Ascending aorta (tissue), 2 donors: ENCODE measurements at regions not wholly inside any gene's neighbourhood (a gene's known extent, or its start where the extent isn't known, plus 50 kb on each side); places are given as distances from the start of the nearest gene placed in this dataset.

Experiments used
- DNase-seq, 2 donors: peaks; one replicate each; pipeline ENCODE4 v3.0.0-alpha.2; 2019; ENCODE audit warnings: low spot score in 2 of 2
- H3K27ac ChIP-seq, 2 donors: fragments of 200-600 bp; sonication (generic); one replicate each; pipeline ENCODE4 v1.5.1; 2016 to 2017; ENCODE audit warnings: mild to moderate bottlenecking in 1 of 2
- H3K27me3 ChIP-seq: fragments of 200-600 bp; sonication (generic); one replicate; pipeline ENCODE4 v1.5.1; 2017
- H3K36me3 ChIP-seq, 2 donors: fragments of 200-600 bp; sonication (generic); one replicate each; pipeline ENCODE4 v1.5.1; 2016
- H3K4me1 ChIP-seq, 2 donors: fragments of 200-600 bp; sonication (generic); one replicate each; pipeline ENCODE4 v1.5.1; 2016 to 2017; ENCODE audit warnings: mild to moderate bottlenecking in 1 of 2
- H3K4me3 ChIP-seq, 2 donors: fragments of 200-600 bp; sonication (generic); one replicate each; pipeline ENCODE4 v1.5.1; 2016 to 2017; ENCODE audit warnings: mild to moderate bottlenecking in 1 of 2
- H3K9me3 ChIP-seq, 2 donors: fragments of 200-600 bp; sonication (generic); one replicate each; pipeline ENCODE4 v1.5.1; 2016
- CTCF ChIP-seq, 3 experiments: fragments of 200-600 bp in 2 of 3; fragments of 450-650 bp in 1 of 3; sonication (generic) in 2 of 3; IDR thresholded peaks; one replicate each; pipeline ENCODE4 v1.5.1; 2016 to 2019; ENCODE audit warnings: antibody characterized with exemption in 3 of 3, mild to moderate bottlenecking in 1 of 3, moderate library complexity in 1 of 3
- intact Hi-C: fragments of 100-400 bp; cut with DNase I; formaldehyde crosslinking; loops from one replicate; pipeline ENCODE4 v1.15.1; 2023

DNA sequence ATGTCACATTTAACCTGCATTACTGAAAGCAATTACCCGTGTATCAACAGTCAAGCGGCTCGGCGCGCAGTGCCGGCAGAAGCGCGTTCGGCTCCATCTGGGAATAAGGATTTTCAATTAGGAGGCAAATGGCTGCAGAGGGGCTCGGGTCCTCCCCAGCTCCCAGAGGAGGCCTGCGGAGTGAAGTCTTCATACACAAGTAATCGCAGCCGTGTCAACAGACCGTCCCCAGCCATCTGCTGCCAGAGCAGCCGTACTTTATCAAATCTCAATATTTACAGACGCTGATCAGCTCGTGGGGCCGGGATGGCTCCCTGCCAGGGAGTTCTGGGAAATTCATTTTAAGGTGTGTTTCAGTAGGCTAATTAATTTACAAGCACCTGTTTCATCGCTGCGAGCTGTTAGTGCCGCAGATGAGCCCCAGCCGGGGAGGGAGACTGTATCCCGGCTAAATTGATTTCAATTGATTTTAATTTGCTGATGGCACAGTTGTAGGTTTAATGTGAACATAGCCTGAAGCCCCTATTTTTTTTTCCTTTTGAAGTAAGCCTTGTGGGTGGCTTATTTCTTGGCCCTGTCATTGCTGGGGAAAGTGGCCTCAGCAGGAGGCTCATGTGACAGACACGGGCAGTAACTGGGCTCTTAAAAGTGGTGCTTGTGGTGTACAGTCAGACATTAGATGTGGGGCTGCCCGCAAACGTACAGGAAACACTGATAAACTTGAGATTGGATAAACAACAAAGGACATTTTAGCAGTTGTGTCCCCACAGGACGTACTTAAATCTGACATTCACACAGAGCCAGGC, 252.7 kb downstream of the TEX29 start:
- intact Hi-C loops, result no loop called here
- Histone ChIP-seq H3K27ac (no peak overlapping the region), H3K4me1 (no peaks in the 10 kb centered on the region), H3K9me3 (peaks cover 0 to 2% of the 10 kb centered on the region in 2 donors), H3K27me3 (no peaks in the 10 kb centered on the region), H3K4me3 (no peak overlapping the region), H3K36me3 (no peaks in the 10 kb centered on the region)
- no peak for DNase-seq
- TF ChIP-seq CTCF (IDR thresholded peaks at IDR 0.05), result no peak

DNA sequence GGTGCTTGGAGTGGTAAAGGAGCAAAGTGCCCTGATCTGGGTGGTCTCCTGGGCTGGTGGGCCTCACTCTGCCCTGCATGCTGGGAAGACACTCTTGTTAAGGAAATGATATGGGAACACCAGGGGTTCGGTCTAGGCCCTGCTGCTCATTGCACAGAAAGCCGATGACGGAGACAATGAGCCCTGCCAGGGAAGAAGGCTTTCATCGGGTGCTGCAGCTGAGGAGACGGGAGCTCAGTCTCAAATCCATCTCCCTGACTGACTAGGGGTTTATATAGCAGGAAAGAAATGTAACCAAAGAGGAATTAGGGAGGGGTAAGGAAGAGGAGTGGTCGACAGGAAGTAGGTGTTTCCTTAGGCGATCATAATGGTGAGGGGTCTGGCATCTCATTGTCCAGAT, 253.4 kb downstream of the TEX29 start:
- H3K9me3 ChIP-seq, result peaks cover 0 to 2% of the 10 kb centered on the region in 2 donors
- no peaks in the 10 kb centered on the region for H3K4me1 ChIP-seq
- no peaks in the 10 kb centered on the region for H3K36me3 ChIP-seq
- no peak for TF ChIP-seq CTCF (IDR thresholded peaks at IDR 0.05)
- intact Hi-C loops, result no loop called here
- no peak overlapping the region for H3K4me3 ChIP-seq
- no peak overlapping the region for H3K27ac ChIP-seq
- H3K27me3 ChIP-seq, result no peaks in the 10 kb centered on the region
- DNase-seq, result no peak

- H3K27me3 ChIP-seq, result no peaks in the 10 kb centered on the region
- no peak for TF ChIP-seq CTCF (IDR thresholded peaks at IDR 0.05)
- peaks cover 0 to 2% of the 10 kb centered on the region in 2 donors for H3K9me3 ChIP-seq
- intact Hi-C loops, result no loop called here
- no peak overlapping the region for H3K27ac ChIP-seq
- no peak overlapping the region for H3K4me3 ChIP-seq
- DNase-seq, result no peak
- H3K36me3 ChIP-seq, result no peaks in the 10 kb centered on the region
- H3K4me1 ChIP-seq, result no peaks in the 10 kb centered on the region
Measured at GRCh38 chr13:111575276-111575675, 254.8 kb downstream of the TEX29 start.

GRCh38 chr13:111575719-111576118, 255.3 kb downstream of the TEX29 start:
- H3K27ac ChIP-seq, result no peak overlapping the region
- H3K4me1 ChIP-seq, result no peaks in the 10 kb centered on the region
- H3K4me3 ChIP-seq, result no peak overlapping the region
- no peaks in the 10 kb centered on the region for H3K36me3 ChIP-seq
- peaks cover 0 to 2% of the 10 kb centered on the region in 2 donors for H3K9me3 ChIP-seq
- DNase-seq, result no peak
- intact Hi-C loops, result no loop called here
- no peak for TF ChIP-seq CTCF (IDR thresholded peaks at IDR 0.05)
- H3K27me3 ChIP-seq, result no peaks in the 10 kb centered on the region

- DNase-seq, result no peak
- H3K4me1 ChIP-seq, result no peaks in the 10 kb centered on the region
Measured at GRCh38 chr13:111577208-111577828, 256.9 kb downstream of the TEX29 start.

More at GRCh38 chr13:111577208-111577828, 256.9 kb downstream of the TEX29 start:
- Histone ChIP-seq H3K27me3 (no peaks in the 10 kb centered on the region), H3K9me3 (peaks cover 0 to 2% of the 10 kb centered on the region in 2 donors), H3K36me3 (no peaks in the 10 kb centered on the region), H3K4me3 (no peak overlapping the region), H3K27ac (no peak overlapping the region)
- intact Hi-C loops, result no loop called here
- no peak for TF ChIP-seq CTCF (IDR thresholded peaks at IDR 0.05)
